A549 (cell line): ENCODE measurements at regions not wholly inside any gene's neighbourhood (a gene's known extent, or its start where the extent isn't known, plus 50 kb on each side); places are given as distances from the start of the nearest gene placed in this dataset.

Experiments
- ATAC-seq, 2 experiments: fragments of 200-7000 bp in 1 of 2; fragments of >200 bp in 1 of 2; cut with Nextera tagmentation in 1 of 2; cut with Tn5 transposase in 1 of 2; 3 replicates each; pipeline versions ENCODE4 v1.8.0 to v1.9.1; 2018 to 2020; ENCODE audit warnings: mild to moderate bottlenecking in 1 of 2, moderate library complexity in 1 of 2
- CTCF ChIA-PET: fragments of 300-600 bp; sonication (Branson Sonifier 250); formaldehyde crosslinking; extraction: SDS; loops from one replicate; lab custom pipeline; 2021; ENCODE audit warnings: antibody characterized with exemption, inconsistent platforms; lab: Yijun Ruan, JAX
- POLR2A ChIA-PET: fragments of 350-600 bp; formaldehyde crosslinking; extraction: SDS; loops from one replicate; lab custom pipeline; 2021; ENCODE audit warnings: antibody characterized with exemption, inconsistent platforms; lab: Yijun Ruan, JAX
- DNase-seq, 2 experiments: peaks; one replicate each; pipeline versions ENCODE4 v3.0.0 to v3.0.0-alpha.2; 2011 to 2016; ENCODE audit warnings: low read depth in 1 of 2, low spot score in 1 of 2
- FAIRE-seq: peaks from 2 replicates; lab custom pipeline; 2011; peaks lifted over from hg19 to GRCh38; lab: Jason Lieb, UNC
- H3K27ac ChIP-seq, 2 experiments: fragments of >200 bp; sonication (Bioruptor Twin); formaldehyde crosslinking; 3 replicates each; pipeline ENCODE4 v1.5.1; 2016 to 2017
- H3K4me1 ChIP-seq: fragments of >200 bp; sonication (Bioruptor Twin); formaldehyde crosslinking; 3 replicates; pipeline ENCODE4 v1.6.1; 2016
- H3K4me2 ChIP-seq: fragments of >200 bp; sonication (Bioruptor Twin); formaldehyde crosslinking; 3 replicates; pipeline ENCODE4 v1.6.1; 2016
- H3K4me3 ChIP-seq: fragments of >200 bp; sonication (Bioruptor Twin); formaldehyde crosslinking; 3 replicates; pipeline ENCODE4 v1.5.1; 2016
- H3K9me3 ChIP-seq: fragments of >200 bp; sonication (Bioruptor Twin); formaldehyde crosslinking; 3 replicates; pipeline ENCODE4 v1.6.1; 2016
- BHLHE40 ChIP-seq: IDR thresholded peaks from 2 replicates; pipeline ENCODE4 v1.6.1; 2012; ENCODE audit warnings: low read depth, low read length, inconsistent platforms
- CEBPB ChIP-seq, 2 experiments: fragments of >200 bp in 1 of 2; sonication (Bioruptor Twin) in 1 of 2; formaldehyde crosslinking in 1 of 2; IDR thresholded peaks; 2 replicates each; pipeline ENCODE4 v1.6.1; 2012 to 2016
- CHD2 ChIP-seq: fragments of 150-350 bp; IDR thresholded peaks from 2 replicates; pipeline ENCODE4 v1.6.1; 2014; ENCODE audit warnings: low read length; ENCODE audit not compliant: partially characterized antibody
- CHD4 ChIP-seq: fragments of 200-600 bp; sonication (generic); IDR thresholded peaks from 2 replicates; pipeline ENCODE4 v1.6.1; 2016; ENCODE audit warnings: antibody characterized with exemption, mild to moderate bottlenecking, borderline replicate concordance
- CTCF ChIP-seq: fragments of >200 bp; sonication (Bioruptor Twin); formaldehyde crosslinking; IDR thresholded peaks from 3 replicates; pipeline ENCODE4 v1.5.1; 2016
- EHMT2 ChIP-seq: fragments of 200-600 bp; sonication (generic); IDR thresholded peaks from 2 replicates; pipeline ENCODE4 v1.6.1; 2016; ENCODE audit warnings: antibody characterized with exemption, low read depth, mild to moderate bottlenecking, moderate library complexity
- ELK1 ChIP-seq: fragments of 150-350 bp; IDR thresholded peaks from 2 replicates; pipeline ENCODE4 v1.6.1; 2014; ENCODE audit warnings: low read depth, mild to moderate bottlenecking, low read length
- EP300 ChIP-seq, 2 experiments: fragments of >200 bp; sonication (Bioruptor Twin); formaldehyde crosslinking; IDR thresholded peaks; 2 replicates in 1 of 2; 3 replicates in 1 of 2; pipeline ENCODE4 v1.6.1; 2016 to 2017
- FOSB ChIP-seq: fragments of 250-450 bp; sonication (Bioruptor Pico); IDR thresholded peaks from 2 replicates; pipeline ENCODE4 v1.5.0; 2020; ENCODE audit warnings: mild to moderate bottlenecking, moderate library complexity
- FOXS1 ChIP-seq: fragments of 250-450 bp; sonication (Bioruptor Pico); IDR thresholded peaks from 2 replicates; pipeline ENCODE4 v1.5.0; 2020; ENCODE audit warnings: mild to moderate bottlenecking, moderate library complexity
- HOXA7 ChIP-seq: fragments of 250-450 bp; sonication (Bioruptor Pico); IDR thresholded peaks from 2 replicates; pipeline ENCODE4 v1.5.0; 2020; ENCODE audit warnings: mild to moderate bottlenecking, moderate library complexity
- HOXB13 ChIP-seq: fragments of 250-450 bp; sonication (Bioruptor Pico); IDR thresholded peaks from 2 replicates; pipeline ENCODE4 v1.5.0; 2020; ENCODE audit warnings: low read depth, mild to moderate bottlenecking, moderate library complexity
- HOXB5 ChIP-seq: fragments of 250-450 bp; sonication (Bioruptor Pico); IDR thresholded peaks from 2 replicates; pipeline ENCODE4 v1.5.0; 2020; ENCODE audit warnings: mild to moderate bottlenecking, moderate library complexity
- JUNB ChIP-seq: fragments of >200 bp; sonication (Bioruptor Twin); formaldehyde crosslinking; IDR thresholded peaks from 2 replicates; pipeline ENCODE4 v1.6.1; 2016
- MAFK ChIP-seq: fragments of 450-650 bp; IDR thresholded peaks from 2 replicates; pipeline ENCODE4 v1.6.1; 2014; ENCODE audit not compliant: partially characterized antibody
- MAZ ChIP-seq: fragments of 150-350 bp; IDR thresholded peaks from 2 replicates; pipeline ENCODE4 v1.6.1; 2014; ENCODE audit warnings: antibody characterized with exemption, low read depth, low read length, borderline replicate concordance
- MYC ChIP-seq: IDR thresholded peaks from 2 replicates; pipeline ENCODE4 v1.6.1; 2012; ENCODE audit warnings: mild to moderate bottlenecking, inconsistent platforms, low read length, improper control_type of control experiment, borderline replicate concordance
- NFE2L2 ChIP-seq: fragments of 150-350 bp; conservative IDR thresholded peaks from 2 replicates; pipeline ENCODE4 v1.6.1; 2014; ENCODE audit warnings: low read length
- PHF8 ChIP-seq: fragments of 200-600 bp; sonication (generic); IDR thresholded peaks from 2 replicates; pipeline ENCODE4 v1.6.1; 2016; ENCODE audit warnings: low read depth, mild to moderate bottlenecking, antibody characterized with exemption, moderate library complexity, borderline replicate concordance
- POLR2A ChIP-seq: IDR thresholded peaks from 2 replicates; pipeline ENCODE4 v1.6.1; 2012; ENCODE audit warnings: mild to moderate bottlenecking, low read length
- RAD21 ChIP-seq, 2 experiments: fragments of >200 bp in 1 of 2; sonication (Bioruptor Twin) in 1 of 2; formaldehyde crosslinking in 1 of 2; IDR thresholded peaks in 1 of 2; conservative IDR thresholded peaks in 1 of 2; 2 replicates in 1 of 2; 3 replicates in 1 of 2; pipeline ENCODE4 v1.6.1; 2012 to 2018; ENCODE audit warnings: inconsistent platforms in 1 of 2
- RARB ChIP-seq: fragments of 250-450 bp; sonication (Bioruptor Pico); IDR thresholded peaks from 2 replicates; pipeline ENCODE4 v1.8.0; 2021; ENCODE audit warnings: mild to moderate bottlenecking, moderate library complexity
- RFX5 ChIP-seq: fragments of 450-650 bp; IDR thresholded peaks from 2 replicates; pipeline ENCODE4 v1.7.1; 2014; ENCODE audit warnings: antibody characterized with exemption, mild to moderate bottlenecking, moderate library complexity
- RNF2 ChIP-seq: fragments of 200-600 bp; sonication (generic); IDR thresholded peaks from 2 replicates; pipeline ENCODE4 v1.6.1; 2016; ENCODE audit warnings: low read depth, mild to moderate bottlenecking, antibody characterized with exemption, moderate library complexity, borderline replicate concordance
- SMC3 ChIP-seq: fragments of >200 bp; sonication (Bioruptor Twin); formaldehyde crosslinking; IDR thresholded peaks from 3 replicates; pipeline ENCODE4 v1.6.1; 2018; ENCODE audit warnings: inconsistent platforms
- USF2 ChIP-seq: fragments of 450-650 bp; IDR thresholded peaks from 2 replicates; pipeline ENCODE4 v1.6.1; 2014; ENCODE audit warnings: antibody characterized with exemption
- ZC3H11A ChIP-seq: fragments of 450-650 bp; IDR thresholded peaks from 2 replicates; pipeline ENCODE4 v1.6.1; 2014; ENCODE audit warnings: antibody characterized with exemption, mild to moderate bottlenecking
- ZSCAN20 ChIP-seq: fragments of 250-450 bp; sonication (Bioruptor Pico); IDR thresholded peaks from 2 replicates; pipeline ENCODE4 v1.8.0; 2022; ENCODE audit warnings: mild to moderate bottlenecking, moderate library complexity
- WGBS: methylation state at CpG from one replicate; pipeline ENCODE4 v1.1.6; 2017; ENCODE audit errors: missing lambda C conversion rate; 5-methylcytosine and 5-hydroxymethylcytosine counted together
- TF ChIP-seq, protein P1 (sequence below): IDR thresholded peaks from 2 replicates; pipeline ENCODE4 v1.6.1; 2012
- TF ChIP-seq, protein P2 (sequence below): fragments of >200 bp; sonication (Bioruptor Twin); formaldehyde crosslinking; IDR thresholded peaks from 2 replicates; pipeline ENCODE4 v1.6.1; 2016
- TF ChIP-seq, protein P3 (sequence below): fragments of 200-600 bp; sonication (generic); IDR thresholded peaks from 2 replicates; pipeline ENCODE4 v1.6.1; 2016; ENCODE audit warnings: antibody characterized with exemption, mild to moderate bottlenecking, moderate library complexity

- POLR2A ChIA-PET = no interaction called here
- FAIRE-seq (no peak), ATAC-seq (no peak)
- CTCF ChIA-PET = interaction anchor here (0.7 to 2.5 kb wide), 2 partner anchors 19 to 21 kb away, joined by 3 to 10 read pairs; no protein-coding TSS in a partner anchor
- Histone ChIP-seq H3K9me3 (no peaks in the 10 kb centered on the region), H3K4me3 (no peak overlapping the region)
- WGBS = 90% methylated on average over 3 of the region's 3 CpGs
- TF ChIP-seq FOXS1 (CRISPR knock-in tag) (no peak), USF2 (no peak), MYC (no peak), SMC3 (no peak), JUNB (no peak), RNF2 (no peak), POLR2A (no peak), FOSB (CRISPR knock-in tag) (no peak), CHD2 (no peak), CHD4 (no peak), ELK1 (no peak), RARB (CRISPR knock-in tag) (no peak), RAD21 (conservative IDR thresholded peaks at IDR 0.05 in 1 of 2, IDR thresholded peaks at IDR 0.05 in 1 of 2) (no peak), BHLHE40 (no peak), MAFK (no peak)
- TF ChIP-seq, protein P1, sequence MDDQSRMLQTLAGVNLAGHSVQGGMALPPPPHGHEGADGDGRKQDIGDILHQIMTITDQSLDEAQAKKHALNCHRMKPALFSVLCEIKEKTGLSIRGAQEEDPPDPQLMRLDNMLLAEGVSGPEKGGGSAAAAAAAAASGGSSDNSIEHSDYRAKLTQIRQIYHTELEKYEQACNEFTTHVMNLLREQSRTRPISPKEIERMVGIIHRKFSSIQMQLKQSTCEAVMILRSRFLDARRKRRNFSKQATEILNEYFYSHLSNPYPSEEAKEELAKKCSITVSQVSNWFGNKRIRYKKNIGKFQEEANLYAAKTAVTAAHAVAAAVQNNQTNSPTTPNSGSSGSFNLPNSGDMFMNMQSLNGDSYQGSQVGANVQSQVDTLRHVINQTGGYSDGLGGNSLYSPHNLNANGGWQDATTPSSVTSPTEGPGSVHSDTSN = no peak
- TF ChIP-seq, protein P2, sequence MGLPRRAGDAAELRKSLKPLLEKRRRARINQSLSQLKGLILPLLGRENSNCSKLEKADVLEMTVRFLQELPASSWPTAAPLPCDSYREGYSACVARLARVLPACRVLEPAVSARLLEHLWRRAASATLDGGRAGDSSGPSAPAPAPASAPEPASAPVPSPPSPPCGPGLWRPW = no peak
- TF ChIP-seq, all 56 proteins: peak for 0
- peaks cover 25% of the 10 kb centered on the region for H3K4me1 ChIP-seq
- H3K27ac ChIP-seq = no peak overlapping the region; a peak in 2 of 6 replicates
- no peak for DNase-seq
- no peak overlapping the region for H3K4me2 ChIP-seq
Observed at GRCh38 chr21:38753114-38753513, 52.6 kb upstream of the ETS2 start.

GRCh38 chr21:38753557-38753971, 52.2 kb upstream of the ETS2 start:
- no peak for FAIRE-seq
- H3K4me2 ChIP-seq = no peak overlapping the region
- no peak for ATAC-seq
- WGBS = 69% methylated on average over 4 of the region's 4 CpGs
- H3K27ac ChIP-seq = no peak overlapping the region; a peak in 1 of 6 replicates
- H3K4me3 ChIP-seq = no peak overlapping the region
- H3K9me3 ChIP-seq = no peaks in the 10 kb centered on the region
- ChIA-PET POLR2A (no interaction called here), CTCF (interaction anchor here (2.5 kb wide), 1 partner anchor 19 kb away, joined by 10 read pairs; no protein-coding TSS in a partner anchor)
- no peak for DNase-seq
- peaks cover 25% of the 10 kb centered on the region for H3K4me1 ChIP-seq
- TF ChIP-seq MAZ = no peak
- no peak for TF ChIP-seq ZC3H11A
- TF ChIP-seq HOXB13 = no peak
- no peak for TF ChIP-seq EP300 (IDR thresholded peaks at IDR 0.05)
- TF ChIP-seq CEBPB (IDR thresholded peaks at IDR 0.05) = no peak
- TF ChIP-seq CTCF = no peak
- TF ChIP-seq POLR2A = no peak
- TF ChIP-seq RFX5 = no peak
- TF ChIP-seq, protein P3, sequence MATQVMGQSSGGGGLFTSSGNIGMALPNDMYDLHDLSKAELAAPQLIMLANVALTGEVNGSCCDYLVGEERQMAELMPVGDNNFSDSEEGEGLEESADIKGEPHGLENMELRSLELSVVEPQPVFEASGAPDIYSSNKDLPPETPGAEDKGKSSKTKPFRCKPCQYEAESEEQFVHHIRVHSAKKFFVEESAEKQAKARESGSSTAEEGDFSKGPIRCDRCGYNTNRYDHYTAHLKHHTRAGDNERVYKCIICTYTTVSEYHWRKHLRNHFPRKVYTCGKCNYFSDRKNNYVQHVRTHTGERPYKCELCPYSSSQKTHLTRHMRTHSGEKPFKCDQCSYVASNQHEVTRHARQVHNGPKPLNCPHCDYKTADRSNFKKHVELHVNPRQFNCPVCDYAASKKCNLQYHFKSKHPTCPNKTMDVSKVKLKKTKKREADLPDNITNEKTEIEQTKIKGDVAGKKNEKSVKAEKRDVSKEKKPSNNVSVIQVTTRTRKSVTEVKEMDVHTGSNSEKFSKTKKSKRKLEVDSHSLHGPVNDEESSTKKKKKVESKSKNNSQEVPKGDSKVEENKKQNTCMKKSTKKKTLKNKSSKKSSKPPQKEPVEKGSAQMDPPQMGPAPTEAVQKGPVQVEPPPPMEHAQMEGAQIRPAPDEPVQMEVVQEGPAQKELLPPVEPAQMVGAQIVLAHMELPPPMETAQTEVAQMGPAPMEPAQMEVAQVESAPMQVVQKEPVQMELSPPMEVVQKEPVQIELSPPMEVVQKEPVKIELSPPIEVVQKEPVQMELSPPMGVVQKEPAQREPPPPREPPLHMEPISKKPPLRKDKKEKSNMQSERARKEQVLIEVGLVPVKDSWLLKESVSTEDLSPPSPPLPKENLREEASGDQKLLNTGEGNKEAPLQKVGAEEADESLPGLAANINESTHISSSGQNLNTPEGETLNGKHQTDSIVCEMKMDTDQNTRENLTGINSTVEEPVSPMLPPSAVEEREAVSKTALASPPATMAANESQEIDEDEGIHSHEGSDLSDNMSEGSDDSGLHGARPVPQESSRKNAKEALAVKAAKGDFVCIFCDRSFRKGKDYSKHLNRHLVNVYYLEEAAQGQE = no peak
- no peak for TF ChIP-seq EHMT2
- TF ChIP-seq PHF8 = no peak
- TF ChIP-seq ZSCAN20 (CRISPR knock-in tag) = no peak
- no peak for TF ChIP-seq MYC
- TF ChIP-seq HOXB5 (CRISPR knock-in tag) = no peak
- no peak for TF ChIP-seq NFE2L2
- no peak for TF ChIP-seq CHD4
- TF ChIP-seq HOXA7 (CRISPR knock-in tag) = no peak
